ENCODE measurements at regions not wholly inside any gene's neighbourhood (a gene's known extent, or its start where the extent isn't known, plus 50 kb on each side); places are given as distances from the start of the nearest gene placed in this dataset.
A peak's percentile ranks its signal among the peaks of the same experiment; 100 is the strongest.

- intact Hi-C loops (cut with DNase I, micrococcal nuclease) = no loop called here
- DNase-seq = no peak
- ATAC-seq = no peak
These were observed 348.7 kb upstream of the PTBP2 start for GRCh38 chr1:96372881-96373280.

- ATAC-seq (no peak), DNase-seq (no peak)
- intact Hi-C loops (cut with DNase I, micrococcal nuclease) = no loop called here
These were observed 347.4 kb upstream of the PTBP2 start for GRCh38 chr1:96374076-96374762.

- ATAC-seq = no peak
- intact Hi-C loops (cut with DNase I, micrococcal nuclease) = no loop called here
These were observed 344.7 kb upstream of the PTBP2 start for GRCh38 chr1:96376846-96377245.

GRCh38 chr1:96384611-96385010, 337.0 kb upstream of the PTBP2 start:
- no peak for ATAC-seq
- intact Hi-C loops (cut with DNase I, micrococcal nuclease) = no loop called here

More at GRCh38 chr1:96376846-96377245, 344.7 kb upstream of the PTBP2 start:
- no peak for DNase-seq

GRCh38 chr1:96387785-96388184, 333.8 kb upstream of the PTBP2 start:
- DNase-seq (no peak), ATAC-seq (no peak)
- intact Hi-C loops (cut with DNase I, micrococcal nuclease) = no loop called here

More at GRCh38 chr1:96384611-96385010, 337.0 kb upstream of the PTBP2 start:
- no peak for DNase-seq

GRCh38 chr1:96388421-96389310, 332.9 kb upstream of the PTBP2 start:
- ATAC-seq (no peak), DNase-seq (no peak)
- intact Hi-C loops (cut with DNase I, micrococcal nuclease) = no loop called here

GRCh38 chr1:96400089-96400488, 321.5 kb upstream of the PTBP2 start:
- ATAC-seq (no peak), DNase-seq (no peak)
- intact Hi-C loops (cut with DNase I, micrococcal nuclease) = no loop called here

- no peak for ATAC-seq
- DNase-seq = no peak
- intact Hi-C loops (cut with DNase I, micrococcal nuclease) = no loop called here
These were observed 312.5 kb upstream of the PTBP2 start for GRCh38 chr1:96409087-96409486.

GRCh38 chr1:96409689-96410088, 311.9 kb upstream of the PTBP2 start:
- intact Hi-C loops (cut with DNase I, micrococcal nuclease) = no loop called here
- ATAC-seq = no peak
- DNase-seq = no peak

GRCh38 chr1:96411006-96411405, 310.6 kb upstream of the PTBP2 start:
- ATAC-seq = no peak
- intact Hi-C loops (cut with DNase I, micrococcal nuclease) = no loop called here
- no peak for DNase-seq

GRCh38 chr1:96414598-96414997, 307.0 kb upstream of the PTBP2 start:
- DNase-seq (no peak), ATAC-seq (no peak)
- intact Hi-C loops (cut with DNase I, micrococcal nuclease) = no loop called here

GRCh38 chr1:96416111-96416595, 305.4 kb upstream of the PTBP2 start:
- no peak for ATAC-seq
- peak in 1 of 2 donors; percentile 28 for DNase-seq
- intact Hi-C loops (cut with DNase I, micrococcal nuclease) = no loop called here

- ATAC-seq = no peak
- DNase-seq = no peak
- intact Hi-C loops (cut with DNase I, micrococcal nuclease) = no loop called here
These were observed 304.7 kb upstream of the PTBP2 start for GRCh38 chr1:96416701-96417444.

GRCh38 chr1:96418969-96419368, 302.6 kb upstream of the PTBP2 start:
- intact Hi-C loops (cut with DNase I, micrococcal nuclease) = no loop called here
- no peak for DNase-seq
- no peak for ATAC-seq

GRCh38 chr1:96424877-96425276, 296.7 kb upstream of the PTBP2 start:
- DNase-seq = no peak
- ATAC-seq = no peak
- intact Hi-C loops (cut with DNase I, micrococcal nuclease) = no loop called here

GRCh38 chr1:96425382-96426129, 296.0 kb upstream of the PTBP2 start:
- DNase-seq = no peak
- intact Hi-C loops (cut with DNase I, micrococcal nuclease) = no loop called here
- no peak for ATAC-seq

GRCh38 chr1:96427616-96428015, 294.0 kb upstream of the PTBP2 start:
- ATAC-seq = no peak
- intact Hi-C loops (cut with DNase I, micrococcal nuclease) = no loop called here

GRCh38 chr1:96445302-96445701, 276.3 kb upstream of the PTBP2 start:
- intact Hi-C loops (cut with DNase I, micrococcal nuclease) = no loop called here
- no peak for ATAC-seq
- no peak for DNase-seq

More at GRCh38 chr1:96427616-96428015, 294.0 kb upstream of the PTBP2 start:
- no peak for DNase-seq

- intact Hi-C loops (cut with DNase I, micrococcal nuclease) = no loop called here
- DNase-seq = no peak
- ATAC-seq = no peak
These were observed 257.5 kb upstream of the PTBP2 start for GRCh38 chr1:96464066-96464465.

Data from left colon (tissue), 2 donors.